ENCODE measurements at regions not wholly inside any gene's neighbourhood (a gene's known extent, or its start where the extent isn't known, plus 50 kb on each side); places are given as distances from the start of the nearest gene placed in this dataset.

GRCh38 chr11:91960770-91961169 lies 263.8 kb upstream of the FAT3 start:
- TF ChIP-seq USF2 (IDR thresholded peaks at IDR 0.05; ENCODE audit: low read depth, low read length) = no peak
- no peak for TF ChIP-seq MXI1 (IDR thresholded peaks at IDR 0.05; ENCODE audit: borderline replicate concordance, low read depth, low read length)
- no peak for TF ChIP-seq CHD1 (IDR thresholded peaks at IDR 0.05; ENCODE audit: low read depth, low read length)
- no peak for TF ChIP-seq FOS (IDR thresholded peaks at IDR 0.05; ENCODE audit: low read depth, low read length)
- TF ChIP-seq CTCF (conservative IDR thresholded peaks at IDR 0.05; ENCODE audit: low read depth, low read length) = no peak
- TF ChIP-seq RAD21 (IDR thresholded peaks at IDR 0.05; ENCODE audit: low read length) = no peak
- no peak overlapping the region for H2BK120ac ChIP-seq (ENCODE audit: low read depth, low read length)
- no peaks in the 10 kb centered on the region for H3K79me1 ChIP-seq (ENCODE audit: low read depth in 1 of 2, low read length in 2 of 2)
- peaks cover 7% of the 10 kb centered on the region for H3K9me3 ChIP-seq (ENCODE audit: control insufficient read depth, insufficient read depth, low read length)
- H3K4ac ChIP-seq (ENCODE audit: low read depth, low read length) = no peak overlapping the region
- H4K5ac ChIP-seq (ENCODE audit: low read depth, low read length) = no peak overlapping the region
- no peaks in the 10 kb centered on the region for H3K36me3 ChIP-seq (ENCODE audit: control insufficient read depth, insufficient read depth, low read length)
- H3K4me3 ChIP-seq (ENCODE audit: insufficient read depth, low read depth, low read length) = no peak overlapping the region
- intact Hi-C loops (cut with micrococcal nuclease) = no loop called here
- no peak overlapping the region for H3K27ac ChIP-seq (ENCODE audit: insufficient read depth, low read length)
- H3K23ac ChIP-seq (ENCODE audit: low read depth, low read length) = no peak overlapping the region
- no peak overlapping the region for H3K56ac ChIP-seq (ENCODE audit: extremely low read depth, insufficient read depth, low read length)
- no peak overlapping the region for H3K14ac ChIP-seq (replicated peaks; ENCODE audit: low read depth, low read length)
- WGBS, 2 experiments (ENCODE audit: extremely low coverage in 2 of 2, insufficient read length in 1 of 2) = no CpG with 5 or more reads among the region's 3 CpGs
- no peak overlapping the region for H2BK20ac ChIP-seq (ENCODE audit: low read depth, low read length)
- H3K9ac ChIP-seq (ENCODE audit: low read depth, low read length) = no peak overlapping the region
- no peak overlapping the region for H2BK5ac ChIP-seq (ENCODE audit: low read depth, low read length, poor library complexity, severe bottlenecking)
- H4K91ac ChIP-seq (ENCODE audit: insufficient read depth, low read depth, low read length) = no peak overlapping the region
- dilution Hi-C loops (cut with HindIII; ENCODE audit: low sequenced_read_pairs, unreplicated experiment) = no loop called here
- H2AK5ac ChIP-seq (ENCODE audit: low read depth, low read length) = no peak overlapping the region
- no peak overlapping the region for H2BK15ac ChIP-seq (ENCODE audit: low read depth, low read length)
- H2AK9ac ChIP-seq (replicated peaks; ENCODE audit: low read depth, low read length, poor library complexity) = no peak overlapping the region
- H3K4me1 ChIP-seq (ENCODE audit: control insufficient read depth, insufficient read depth, low read length) = no peaks in the 10 kb centered on the region
- H2AFZ ChIP-seq (replicated peaks; ENCODE audit: low read length, poor library complexity) = no peak overlapping the region
- CTCF ChIA-PET = no interaction called here
- no peak overlapping the region for H3K18ac ChIP-seq (ENCODE audit: low read depth, low read length)
- DNase-seq (no peak), ATAC-seq (ENCODE audit: low read depth) (no peak)
- H4K20me1 ChIP-seq (ENCODE audit: insufficient read depth, low read length) = no peaks in the 10 kb centered on the region
- no peaks in the 10 kb centered on the region for H3K9me1 ChIP-seq (ENCODE audit: insufficient read depth, low read length)
- POLR2A ChIA-PET (ENCODE audit: unreplicated experiment) = no interaction called here
- no peak overlapping the region for H4K8ac ChIP-seq (ENCODE audit: low read depth in 2 of 2, low read length in 2 of 2)
- no peak overlapping the region for H3K4me2 ChIP-seq (ENCODE audit: low read depth, low read length)
- in situ Hi-C loops (cut with MboI; ENCODE audit: low sequenced_read_pairs) = no loop called here
- H3K27me3 ChIP-seq (ENCODE audit: control insufficient read depth, insufficient read depth, low read length) = no peaks in the 10 kb centered on the region
- BruUV-seq (replicated peaks) = no TSS peak

Measured in IMR-90 (cell line).